K562 (cell line): ENCODE measurements at regions not wholly inside any gene's neighbourhood (a gene's known extent, or its start where the extent isn't known, plus 50 kb on each side); places are given as distances from the start of the nearest gene placed in this dataset.

Experiments used
- ATAC-seq: fragments of 200-7000 bp; cut with Tn5 transposase; 3 replicates; pipeline ENCODE4 v1.9.1; 2020; ENCODE audit warnings: moderate library complexity
- BruUV-seq: library from RNA; stranded (reverse); fragments of 400-500 nt; replicated peaks from 2 replicates; lab custom pipeline; 2021; lab: Mats Ljungman, UMichigan
- CTCF ChIA-PET: fragments of 300-600 bp; formaldehyde crosslinking; extraction: SDS; loops from one replicate; lab custom pipeline; 2021; ENCODE audit warnings: low intra/inter-chr PET ratio; lab: Yijun Ruan, JAX
- POLR2A ChIA-PET: fragments of 300-600, 350-650 bp; sonication (Branson Sonifier 250); formaldehyde crosslinking; extraction: SDS; loops from one replicate; lab custom pipeline; 2021; ENCODE audit warnings: antibody characterized with exemption, inconsistent platforms; lab: Yijun Ruan, JAX
- DNase-seq, 4 experiments: peaks; one replicate each; pipeline versions ENCODE4 v3.0.0 to v3.0.0-alpha.2; 2011 to 2018; ENCODE audit warnings: low spot score in 3 of 4, mixed read lengths in 3 of 4; ENCODE audit errors: extremely low read depth in 1 of 4
- FAIRE-seq: peaks from 2 replicates; lab custom pipeline; 2011; peaks lifted over from hg19 to GRCh38; lab: Jason Lieb, UNC
- H2AFZ ChIP-seq: 2 replicates; pipeline ENCODE4 v1.6.0; 2011; ENCODE audit warnings: low read depth, low read length, control low read depth, inconsistent platforms
- H3K27ac ChIP-seq: fragments of 200-600 bp; 3 replicates; pipeline ENCODE4 v1.8.0; 2011; ENCODE audit warnings: low read depth, mild to moderate bottlenecking, control low read depth, inconsistent platforms, low read length, moderate library complexity, mixed read lengths; ENCODE audit errors: extremely low read depth
- H3K27me3 ChIP-seq, 2 experiments: fragments of 300-600 bp in 1 of 2; 2 replicates in 1 of 2; 3 replicates in 1 of 2; pipeline versions ENCODE4 v1.6.0 to v1.8.0; 2011; ENCODE audit warnings: inconsistent platforms in 2 of 2, low read length in 2 of 2, mild to moderate bottlenecking in 1 of 2, mixed read lengths in 1 of 2, moderate library complexity in 1 of 2; ENCODE audit not compliant: control insufficient read depth in 2 of 2, insufficient read depth in 2 of 2
- H3K36me3 ChIP-seq: fragments of 300-600 bp; 3 replicates; pipeline ENCODE4 v1.8.0; 2011; ENCODE audit warnings: mild to moderate bottlenecking, low read length, inconsistent platforms; ENCODE audit not compliant: control insufficient read depth, insufficient read depth
- H3K4me1 ChIP-seq, 2 experiments: fragments of 200-600 bp in 1 of 2; replicated peaks in 1 of 2; 2 replicates in 1 of 2; 3 replicates in 1 of 2; pipeline versions ENCODE4 v1.5.1 to v1.8.0; 2011; ENCODE audit warnings: inconsistent platforms in 2 of 2, low read length in 2 of 2, mild to moderate bottlenecking in 1 of 2, mixed read lengths in 1 of 2, moderate library complexity in 1 of 2; ENCODE audit not compliant: control insufficient read depth in 2 of 2, insufficient read depth in 2 of 2
- H3K4me2 ChIP-seq: 2 replicates; pipeline ENCODE4 v1.6.1; 2011; ENCODE audit warnings: low read length, control low read depth, inconsistent platforms, mixed read lengths; ENCODE audit not compliant: insufficient read depth
- H3K4me3 ChIP-seq: fragments of 200-600 bp; sonication (generic), shearing (Covaris generic); 2 replicates; pipeline ENCODE4 v1.5.1; 2016; ENCODE audit warnings: control low read depth, inconsistent platforms
- H3K79me2 ChIP-seq: fragments of 200-600 bp; 3 replicates; pipeline ENCODE4 v1.8.0; 2011; ENCODE audit warnings: low read length, inconsistent platforms; ENCODE audit not compliant: control insufficient read depth, insufficient read depth
- H3K9ac ChIP-seq, 2 experiments: 2 replicates each; pipeline versions ENCODE4 v1.6.0 to v1.6.1; 2011; ENCODE audit warnings: low read depth in 2 of 2, low read length in 2 of 2, control low read depth in 1 of 2, inconsistent platforms in 1 of 2, mild to moderate bottlenecking in 1 of 2, mixed read lengths in 1 of 2; ENCODE audit not compliant: insufficient read depth in 1 of 2
- H3K9me1 ChIP-seq: one replicate; pipeline ENCODE4 v1.6.0; 2011; ENCODE audit warnings: inconsistent platforms, mild to moderate bottlenecking, low read length, moderate library complexity; ENCODE audit not compliant: control insufficient read depth, insufficient read depth
- H3K9me3 ChIP-seq: replicated peaks from 2 replicates; pipeline ENCODE4 v1.5.1; 2011; ENCODE audit warnings: low read depth, low read length, inconsistent platforms; ENCODE audit not compliant: control insufficient read depth, insufficient read depth
- H4K20me1 ChIP-seq: replicated peaks from 2 replicates; pipeline ENCODE4 v1.6.1; 2011; ENCODE audit warnings: low read length, inconsistent platforms, mixed read lengths; ENCODE audit not compliant: control insufficient read depth, insufficient read depth
- SRSF1 ChIP-seq: fragments of 200-400 bp; formaldehyde crosslinking; IDR thresholded peaks from 2 replicates; pipeline ENCODE4 v1.6.1; 2017; ENCODE audit warnings: mild to moderate bottlenecking, low read depth, low read length, moderate library complexity
- TCF7 ChIP-seq: sonication (generic); IDR thresholded peaks from 2 replicates; pipeline ENCODE4 v1.6.1; 2016; ENCODE audit warnings: antibody characterized with exemption, borderline replicate concordance
- YBX1 ChIP-seq: fragments of 450-650 bp; IDR thresholded peaks from 2 replicates; pipeline ENCODE4 v1.7.1; 2016; ENCODE audit warnings: mild to moderate bottlenecking
- WGBS: fragments of 100-300 bp; shearing (Covaris generic); methylation state at CpG from one replicate; pipeline ENCODE4 v1.1.6; 2016; ENCODE audit warnings: low coverage, mixed read lengths; ENCODE audit not compliant: insufficient coverage; ENCODE audit errors: missing lambda C conversion rate; 5-methylcytosine and 5-hydroxymethylcytosine counted together
- in situ Hi-C: fragments of 300-500 bp; cut with MboI; formaldehyde crosslinking; loops from 4 replicates; pipeline ENCODE4 v1.15.0; 2018; ENCODE audit warnings: inconsistent platforms, mixed read lengths
- intact Hi-C: fragments of 100-400 bp; cut with micrococcal nuclease; formaldehyde crosslinking; loops from 2 replicates; pipeline ENCODE4 v1.14.2; 2022
- TF ChIP-seq, protein P1 (sequence below), 2 experiments: IDR thresholded peaks in 1 of 2; conservative IDR thresholded peaks in 1 of 2; 2 replicates each; pipeline ENCODE4 v1.6.1; 2016; ENCODE audit warnings: low read depth in 2 of 2, mild to moderate bottlenecking in 1 of 2, missing compliant biosample characterization in 1 of 2, missing genetic modification characterization in 1 of 2, moderate library complexity in 1 of 2
- TF ChIP-seq, protein P2 (sequence below): sonication (generic); formaldehyde crosslinking; IDR thresholded peaks from 2 replicates; pipeline ENCODE4 v1.5.0; 2020; ENCODE audit warnings: missing genetic modification reagents

DNA sequence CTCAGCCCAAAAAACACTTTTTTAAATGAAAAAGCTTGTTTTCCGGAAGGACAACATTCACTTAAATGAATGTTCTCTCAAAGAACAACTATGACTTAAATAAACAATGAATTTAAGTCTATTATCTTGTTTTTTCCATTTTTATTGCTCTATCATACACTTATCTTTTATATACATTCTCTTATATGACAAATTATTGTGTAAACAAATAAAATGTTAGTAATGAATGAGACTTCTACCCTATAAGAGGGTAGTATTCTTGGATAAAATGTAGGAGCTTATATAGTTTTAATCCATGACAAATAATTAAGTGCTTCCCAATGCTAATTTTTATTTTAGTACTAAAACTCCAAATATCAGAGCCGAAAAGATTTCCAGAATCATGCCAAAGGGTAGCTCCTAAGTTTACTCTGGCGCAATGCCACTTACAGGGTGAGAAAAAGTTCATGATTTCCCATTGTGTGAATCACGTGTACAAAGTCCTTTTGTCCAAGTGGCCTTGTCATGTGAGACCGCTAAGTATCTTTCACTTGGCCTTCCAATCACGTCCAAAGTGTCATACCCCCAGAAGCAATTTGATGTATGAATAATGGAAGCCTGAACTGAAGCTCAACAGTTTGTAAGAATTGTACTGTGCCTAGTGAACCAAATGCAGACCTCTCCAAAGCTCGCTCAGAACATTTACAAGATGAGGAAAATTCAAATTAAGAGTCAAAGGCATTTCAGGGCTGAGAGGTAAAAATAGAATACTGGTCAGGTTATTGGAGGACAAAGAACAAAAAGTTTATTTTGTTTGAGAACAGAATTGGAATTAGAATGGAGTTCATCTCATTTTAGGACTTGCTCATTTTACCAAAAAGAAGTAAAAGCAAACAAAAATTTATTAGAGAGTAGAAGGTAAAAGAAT is 56.6 kb upstream of the C1orf21 start:
- under 1% methylated on average over 7 of the region's 7 CpGs for WGBS
- Histone ChIP-seq H3K4me3 (no peak overlapping the region), H3K36me3 (no peaks in the 10 kb centered on the region), H2AFZ (no peak overlapping the region), H3K9ac (no peak overlapping the region), H3K27me3 (peaks cover 0 to 9% of the 10 kb centered on the region in 2 experiments; a peak in 1 of 5 replicates), H3K27ac (no peak overlapping the region), H3K4me2 (no peak overlapping the region), H3K9me1 (no peaks in the 10 kb centered on the region), H3K79me2 (no peaks in the 10 kb centered on the region), H3K4me1 (no peaks in the 10 kb centered on the region), H4K20me1 (no peaks in the 10 kb centered on the region), H3K9me3 (no peaks in the 10 kb centered on the region)
- FAIRE-seq (no peak), ATAC-seq (no peak), DNase-seq (no peak)
- intact Hi-C loops: no loop called here
- TF ChIP-seq YBX1: no peak
- no peak for TF ChIP-seq SRSF1
- TF ChIP-seq TCF7: no peak
- TF ChIP-seq, protein P1, sequence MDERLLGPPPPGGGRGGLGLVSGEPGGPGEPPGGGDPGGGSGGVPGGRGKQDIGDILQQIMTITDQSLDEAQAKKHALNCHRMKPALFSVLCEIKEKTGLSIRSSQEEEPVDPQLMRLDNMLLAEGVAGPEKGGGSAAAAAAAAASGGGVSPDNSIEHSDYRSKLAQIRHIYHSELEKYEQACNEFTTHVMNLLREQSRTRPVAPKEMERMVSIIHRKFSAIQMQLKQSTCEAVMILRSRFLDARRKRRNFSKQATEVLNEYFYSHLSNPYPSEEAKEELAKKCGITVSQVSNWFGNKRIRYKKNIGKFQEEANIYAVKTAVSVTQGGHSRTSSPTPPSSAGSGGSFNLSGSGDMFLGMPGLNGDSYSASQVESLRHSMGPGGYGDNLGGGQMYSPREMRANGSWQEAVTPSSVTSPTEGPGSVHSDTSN (CRISPR knock-in tag; IDR thresholded peaks at IDR 0.05; ENCODE audit: low read depth): no peak
- TF ChIP-seq, protein P1 (tag; conservative IDR thresholded peaks at IDR 0.05; ENCODE audit: low read depth): no peak
- TF ChIP-seq, protein P2, sequence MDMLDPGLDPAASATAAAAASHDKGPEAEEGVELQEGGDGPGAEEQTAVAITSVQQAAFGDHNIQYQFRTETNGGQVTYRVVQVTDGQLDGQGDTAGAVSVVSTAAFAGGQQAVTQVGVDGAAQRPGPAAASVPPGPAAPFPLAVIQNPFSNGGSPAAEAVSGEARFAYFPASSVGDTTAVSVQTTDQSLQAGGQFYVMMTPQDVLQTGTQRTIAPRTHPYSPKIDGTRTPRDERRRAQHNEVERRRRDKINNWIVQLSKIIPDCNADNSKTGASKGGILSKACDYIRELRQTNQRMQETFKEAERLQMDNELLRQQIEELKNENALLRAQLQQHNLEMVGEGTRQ: no peak
- no TSS peak for BruUV-seq
- CTCF ChIA-PET: no interaction called here
- POLR2A ChIA-PET: interaction anchor here (0.7 kb wide), 1 partner anchor 220 kb away, joined by 3 read pairs; no protein-coding TSS in a partner anchor
- in situ Hi-C loops: no loop called here
